HG03103 (cell line): ENCODE measurements at regions not wholly inside any gene's neighbourhood (a gene's known extent, or its start where the extent isn't known, plus 50 kb on each side); places are given as distances from the start of the nearest gene placed in this dataset.
"Not testable (repeated sequence)": the region's sequence is repeated elsewhere in the genome, so short reads cannot be mapped to it uniquely, and the experiment has no call there.

Experiments used
- ATAC-seq: cut with Tn5 transposase; IDR thresholded peaks from one replicate; pipeline ENCODE4 v1.9.1; 2021; ENCODE audit warnings: low read depth; ENCODE audit not compliant: unreplicated experiment

GRCh38 chr14:43147485-43147884 lies 1359.6 kb downstream of the FSCB start:
- ATAC-seq = no peak

- no peak for ATAC-seq
Measured at GRCh38 chr14:43145361-43145760, 1361.7 kb downstream of the FSCB start.

DNA sequence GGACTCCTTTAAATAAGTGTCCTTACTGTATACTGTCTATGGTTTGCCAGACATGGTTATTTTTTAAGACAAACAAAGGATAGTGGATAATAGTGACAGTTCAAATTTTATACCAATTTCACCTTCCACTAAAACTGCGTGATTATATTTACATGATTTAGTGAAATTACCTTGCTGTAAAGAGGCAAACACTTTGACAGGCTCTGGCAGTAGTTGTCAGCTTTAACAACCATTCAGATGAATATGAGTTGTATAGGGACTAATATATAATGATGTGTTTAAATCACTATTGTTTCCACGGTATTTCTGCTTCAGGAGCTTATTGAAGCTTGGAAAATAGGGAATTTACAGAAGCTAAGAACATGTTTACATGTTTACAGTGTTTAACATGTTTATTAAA lies 1364.0 kb downstream of the FSCB start:
- ATAC-seq = no peak

- ATAC-seq = no peak
Measured at GRCh38 chr14:43141636-43142191, 1365.4 kb downstream of the FSCB start.

DNA sequence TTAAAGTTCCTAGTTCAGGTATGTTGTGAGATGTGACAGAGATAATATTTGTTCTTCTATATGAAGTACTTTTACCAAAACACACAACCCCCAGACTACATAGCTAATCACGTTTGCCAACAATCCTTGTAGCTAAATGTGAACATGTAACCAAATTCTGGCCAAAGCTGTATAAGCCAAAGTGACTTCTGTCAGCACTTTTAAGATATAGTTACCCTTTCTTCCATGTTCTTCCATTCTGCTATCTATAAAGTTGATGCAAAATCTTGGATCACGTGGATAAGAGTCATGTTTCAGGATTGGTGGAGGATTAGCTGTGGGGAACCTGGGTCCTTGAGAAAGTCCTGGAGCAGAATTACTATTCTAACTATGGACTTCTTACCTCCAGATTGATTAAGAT lies 1366.6 kb downstream of the FSCB start:
- no peak for ATAC-seq

GRCh38 chr14:43135877-43136411 lies 1371.1 kb downstream of the FSCB start:
- no peak for ATAC-seq

DNA sequence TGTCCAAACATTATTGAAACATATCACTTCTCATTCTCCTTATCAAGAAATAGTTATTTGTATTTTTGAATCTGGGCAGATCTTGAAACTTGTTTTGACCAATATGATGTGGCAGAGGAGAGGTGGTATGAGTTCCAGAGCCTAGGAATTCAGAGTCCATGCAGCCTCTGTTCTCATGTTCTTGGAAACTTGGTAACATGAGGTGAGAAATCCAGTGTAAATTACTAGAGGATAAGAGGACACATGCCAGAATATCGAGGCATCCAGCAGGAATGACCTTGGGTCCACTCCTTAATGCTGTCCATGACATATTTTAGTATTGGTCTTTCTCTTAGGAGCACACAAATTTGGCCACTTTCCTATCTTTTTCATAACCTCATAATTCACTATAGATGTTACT lies 1374.6 kb downstream of the FSCB start:
- ATAC-seq = no peak

GRCh38 chr14:43128429-43128828 lies 1378.7 kb downstream of the FSCB start:
- ATAC-seq = not testable (repeated sequence)

DNA sequence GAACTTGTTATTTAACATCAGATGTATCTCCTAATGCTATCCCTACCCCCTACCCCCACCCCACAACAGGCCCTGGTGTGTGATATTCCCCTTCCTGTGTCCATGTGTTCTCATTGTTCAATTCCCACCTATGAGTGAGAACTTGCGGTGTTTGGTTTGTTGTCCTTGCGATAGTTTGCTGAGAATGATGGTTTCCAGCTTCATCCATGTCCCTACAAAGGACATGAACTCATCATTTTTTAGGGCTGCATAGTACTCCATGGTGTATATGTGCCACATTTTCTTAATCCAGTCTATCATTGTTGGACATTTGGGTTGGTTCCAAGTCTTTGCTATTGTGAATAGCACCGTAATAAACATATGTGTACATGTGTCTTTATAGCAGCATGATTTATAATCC lies 1379.2 kb downstream of the FSCB start:
- ATAC-seq = not testable (repeated sequence)

GRCh38 chr14:43123544-43123943 lies 1383.5 kb downstream of the FSCB start:
- no peak for ATAC-seq

DNA sequence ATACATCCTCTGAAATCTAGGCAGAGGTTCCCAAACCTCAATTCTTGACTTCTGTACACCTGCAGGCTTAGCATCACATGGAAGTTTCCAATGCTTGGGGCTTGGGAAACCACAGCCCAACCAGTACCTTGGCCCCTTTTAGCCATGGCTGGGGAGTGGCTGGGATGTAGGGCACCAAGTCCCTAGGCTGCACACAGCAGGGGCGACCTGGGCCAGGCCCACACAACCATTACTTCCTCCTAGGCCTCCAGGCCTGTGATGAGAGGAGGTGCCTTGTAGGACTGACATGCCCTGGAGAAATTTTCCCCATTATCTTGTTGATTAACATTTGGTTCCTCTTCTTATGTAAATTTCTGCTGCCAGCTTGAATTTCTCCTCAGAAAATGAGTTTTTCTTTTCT lies 1387.4 kb downstream of the FSCB start:
- ATAC-seq = no peak

GRCh38 chr14:43116341-43116740 lies 1390.7 kb downstream of the FSCB start:
- no peak for ATAC-seq

DNA sequence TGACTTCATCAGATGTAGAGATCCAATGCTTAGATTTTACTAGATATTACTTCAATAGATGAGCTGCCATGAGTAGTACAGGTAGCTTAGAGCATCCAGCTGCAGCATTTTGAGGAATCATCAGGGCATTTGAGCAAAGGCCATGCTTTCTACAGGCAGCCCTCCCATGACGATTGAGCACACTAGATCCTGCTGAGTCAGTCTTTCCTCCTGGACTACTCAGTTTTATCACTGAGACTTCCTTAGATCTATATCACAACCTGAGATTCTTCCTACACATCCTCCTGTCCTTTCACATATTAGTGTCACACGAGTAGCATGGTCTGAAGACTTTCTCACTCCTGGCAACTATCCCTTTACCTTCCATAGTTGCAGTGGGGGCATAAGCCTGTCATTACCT lies 1401.8 kb downstream of the FSCB start:
- ATAC-seq = no peak

DNA sequence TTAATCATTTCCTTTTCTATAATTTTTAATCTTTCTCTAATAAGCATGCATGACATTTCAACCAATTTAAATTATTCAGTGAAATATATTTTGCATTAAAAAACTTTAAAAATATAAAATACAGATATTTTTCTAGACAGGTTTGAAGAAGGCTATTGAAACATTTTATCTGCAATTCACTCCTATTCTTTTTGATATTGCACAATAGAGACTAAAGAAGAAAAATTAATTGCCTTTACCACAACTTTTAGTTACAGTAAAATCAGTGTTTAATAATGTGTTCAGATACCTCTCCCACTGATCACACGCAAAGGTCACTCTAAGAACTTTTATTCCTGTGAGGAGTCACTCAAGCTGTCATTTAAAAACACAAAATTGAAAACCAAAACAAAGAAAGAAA lies 1416.7 kb downstream of the FSCB start:
- ATAC-seq = no peak

DNA sequence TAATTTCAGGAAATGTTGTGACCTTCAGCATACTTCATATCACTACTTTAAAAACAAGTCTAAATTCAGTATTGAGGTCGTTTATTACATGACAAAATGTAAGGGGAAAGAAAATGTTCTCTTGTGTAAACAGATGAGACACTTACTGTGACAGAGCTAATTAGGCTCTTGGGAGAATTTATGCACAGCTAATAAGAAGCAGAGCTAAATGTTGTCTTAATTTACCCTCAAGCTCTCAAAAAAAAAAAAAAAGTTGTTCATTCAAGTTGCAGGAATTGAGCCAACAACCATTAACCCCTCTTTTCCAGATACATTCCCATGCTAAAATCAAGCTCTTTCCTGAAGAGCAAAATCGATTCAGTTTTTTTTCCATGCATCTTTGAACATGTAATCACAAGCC lies 1419.4 kb downstream of the FSCB start:
- no peak for ATAC-seq

DNA sequence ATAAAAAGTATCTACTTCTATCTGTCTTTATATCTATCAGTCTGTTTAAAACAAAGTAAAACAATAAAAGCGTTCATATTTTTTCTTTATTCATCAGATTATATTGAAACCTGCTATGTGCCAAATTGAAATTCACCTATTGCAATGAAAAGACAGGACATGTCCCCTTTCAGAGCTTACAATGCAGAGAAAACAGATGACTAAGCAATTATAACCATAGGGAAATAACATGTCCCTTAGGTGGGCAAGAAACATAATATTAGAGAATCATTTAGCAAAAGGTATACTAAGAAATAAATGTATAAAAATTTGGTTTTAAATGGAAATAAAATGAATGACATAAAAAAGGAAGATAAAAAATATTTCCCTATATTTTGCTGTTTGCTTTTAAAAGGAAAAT lies 1421.3 kb downstream of the FSCB start:
- no peak for ATAC-seq

- not testable (repeated sequence) for ATAC-seq
Measured at GRCh38 chr14:43067372-43067771, 1439.7 kb downstream of the FSCB start.

GRCh38 chr14:43056106-43056505 lies 1449.4 kb downstream of the LRFN5 start:
- ATAC-seq = no peak

DNA sequence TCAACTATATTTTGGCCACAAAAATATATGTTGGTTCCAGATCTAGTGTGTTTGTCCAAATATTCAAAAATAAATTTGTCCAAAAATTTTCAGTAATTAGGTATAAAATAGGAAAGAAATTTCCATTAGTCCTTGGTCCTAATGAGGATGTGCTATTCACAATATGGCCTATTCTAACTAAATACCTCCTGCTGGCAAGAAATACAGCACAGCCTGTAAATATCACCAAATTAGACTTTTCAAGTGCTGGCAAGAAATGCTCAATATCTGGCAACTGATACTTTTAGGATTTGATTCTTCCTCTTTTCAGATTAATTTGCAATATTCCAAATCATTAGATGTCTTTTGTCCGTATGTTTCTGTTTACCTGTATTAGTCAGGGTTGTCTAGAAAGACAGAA lies 1446.2 kb downstream of the LRFN5 start:
- ATAC-seq = no peak

DNA sequence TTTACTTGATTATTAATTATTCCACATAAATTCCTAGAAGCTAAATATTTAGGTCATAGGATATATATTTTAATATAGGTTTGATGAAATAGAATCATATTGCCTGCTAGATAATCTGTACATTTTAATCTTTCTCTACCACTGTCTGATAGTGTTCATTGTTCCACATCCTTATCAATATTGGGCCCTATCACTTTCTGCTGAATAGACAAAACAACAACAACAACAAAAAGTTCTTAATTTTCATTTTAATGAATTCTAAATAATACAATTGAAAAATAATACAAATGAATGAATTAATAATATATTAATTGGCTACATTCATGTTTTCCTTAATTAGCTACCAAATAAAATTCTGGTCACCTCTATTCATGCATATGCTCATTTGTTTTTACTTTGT lies 1437.2 kb downstream of the LRFN5 start:
- ATAC-seq = no peak

DNA sequence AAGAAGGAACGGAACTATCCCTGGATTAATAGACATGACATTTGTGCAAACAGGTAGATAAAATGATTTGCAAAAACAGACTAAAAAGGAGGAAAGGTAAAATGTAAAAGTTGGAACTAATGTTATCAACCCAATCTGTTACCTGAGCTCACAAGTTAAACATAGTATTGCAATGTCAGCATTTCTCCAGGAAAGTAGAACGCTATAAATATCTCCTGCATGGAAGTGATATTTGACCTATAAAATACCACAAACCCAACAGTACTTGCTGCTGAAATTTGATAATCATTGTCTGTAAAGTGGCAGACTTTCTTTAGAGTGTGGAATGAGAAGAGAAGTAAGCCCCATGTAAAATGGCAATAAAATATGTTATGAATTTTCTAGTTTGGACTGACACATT lies 1435.7 kb downstream of the LRFN5 start:
- ATAC-seq = no peak

DNA sequence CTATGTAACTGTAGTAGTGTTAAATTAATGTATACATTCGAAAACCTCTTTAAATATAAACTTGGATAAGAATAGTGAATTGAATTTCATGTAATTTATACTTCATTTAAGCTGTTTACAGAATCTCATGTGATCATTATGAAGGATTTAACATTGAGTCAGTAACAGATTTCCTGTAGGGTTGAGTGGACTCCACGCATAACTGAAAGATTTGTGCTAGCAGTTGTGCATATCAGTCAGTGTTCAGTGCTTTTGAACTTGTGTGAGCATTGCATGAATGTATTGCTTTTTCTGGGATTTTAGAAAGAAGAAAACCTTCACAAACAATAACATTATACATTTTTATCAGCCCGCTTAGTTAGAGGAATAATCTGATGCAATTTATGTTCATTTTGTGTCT lies 1435.3 kb downstream of the LRFN5 start:
- ATAC-seq = no peak

DNA sequence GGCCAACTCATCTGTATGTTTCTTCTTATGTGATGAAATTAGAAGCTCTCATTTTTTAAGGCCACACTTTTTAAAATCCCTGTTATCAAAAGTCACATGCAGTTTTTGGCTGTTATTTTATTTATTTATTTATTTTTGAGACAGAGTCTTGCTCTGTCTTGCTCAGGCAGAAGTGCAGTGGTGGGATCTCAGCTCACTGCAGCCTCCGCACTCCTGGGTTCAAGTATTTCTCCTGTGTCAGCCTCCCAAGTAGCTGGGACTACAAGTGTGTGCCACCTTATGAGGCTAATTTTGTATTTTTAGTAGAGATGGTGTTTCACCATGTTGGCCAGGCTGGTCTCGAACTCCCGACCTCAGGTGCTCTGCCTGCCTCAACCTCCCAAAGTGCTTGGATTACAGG lies 1434.5 kb downstream of the LRFN5 start:
- ATAC-seq = no peak
